ENCODE measurements at regions not wholly inside any gene's neighbourhood (a gene's known extent, or its start where the extent isn't known, plus 50 kb on each side); places are given as distances from the start of the nearest gene placed in this dataset.

- TF ChIP-seq CTCF (IDR thresholded peaks at IDR 0.05; ENCODE audit: poor library complexity): no peak
- TF ChIP-seq EZH2phosphoT487 (IDR thresholded peaks at IDR 0.05; ENCODE audit: low read depth, severe bottlenecking, unreplicated experiment): no peak
Observed at GRCh38 chr13:104571893-104572229, 1505.6 kb upstream of the SLC10A2 start.

Measured in hepatocyte (in vitro differentiated cells).